Heart left ventricle (tissue), 16 donors: ENCODE measurements at regions not wholly inside any gene's neighbourhood (a gene's known extent, or its start where the extent isn't known, plus 50 kb on each side); places are given as distances from the start of the nearest gene placed in this dataset.

Source experiments
- ATAC-seq, 4 donors: fragments of 200-7000 bp; cut with Tn5 transposase; one replicate each; pipeline ENCODE4 v1.9.1; 2020 to 2022; ENCODE audit warnings: moderate library complexity in 4 of 4, mild to moderate bottlenecking in 3 of 4, moderate number of reproducible peaks in 1 of 4
- DNase-seq, 5 donors: peaks; one replicate each; pipeline ENCODE4 v3.0.0-alpha.2; 2020
- H3K27ac ChIP-seq, 12 donors: fragments of 200-600 bp; sonication (generic) in 4 of 12; one replicate each; pipeline versions ENCODE4 v1.5.0 to v1.8.0; 2016 to 2022; ENCODE audit warnings: mild to moderate bottlenecking in 2 of 12
- H3K27me3 ChIP-seq, 9 donors: fragments of 200-600 bp; sonication (generic) in 2 of 9; one replicate each; pipeline versions ENCODE4 v1.5.1 to v1.8.0; 2016 to 2022; ENCODE audit warnings: mild to moderate bottlenecking in 3 of 9
- H3K36me3 ChIP-seq, 9 donors: fragments of 200-600 bp; sonication (generic) in 2 of 9; one replicate each; pipeline versions ENCODE4 v1.5.0 to v1.8.0; 2018 to 2022; ENCODE audit warnings: mild to moderate bottlenecking in 2 of 9
- H3K4me1 ChIP-seq, 12 donors: fragments of 200-600 bp; sonication (generic) in 4 of 12; one replicate each; pipeline versions ENCODE4 v1.5.0 to v1.8.0; 2016 to 2022; ENCODE audit warnings: mild to moderate bottlenecking in 3 of 12
- H3K4me3 ChIP-seq, 12 donors: fragments of 200-600 bp; sonication (generic) in 4 of 12; one replicate each; pipeline versions ENCODE4 v1.5.0 to v1.8.0; 2017 to 2022; ENCODE audit warnings: mild to moderate bottlenecking in 9 of 12, moderate library complexity in 4 of 12
- H3K9me3 ChIP-seq, 12 donors: fragments of 200-600 bp; sonication (generic) in 4 of 12; one replicate each; pipeline versions ENCODE4 v1.5.0 to v1.8.0; 2016 to 2022; ENCODE audit warnings: mild to moderate bottlenecking in 1 of 12
- POLR2A ChIP-seq, 2 donors: fragments of 450-650 bp; IDR thresholded peaks; one replicate each; pipeline ENCODE4 v1.6.1; 2017; ENCODE audit warnings: antibody characterized with exemption in 2 of 2, mild to moderate bottlenecking in 2 of 2, moderate library complexity in 2 of 2
- WGBS, 4 donors: extraction: QIAGEN DNeasy Blood & Tissue Kit in 2 of 4; methylation state at CpG; one replicate each; pipeline versions ENCODE4 v1.1.5 to v1.1.7; 2013 to 2018; 5-methylcytosine and 5-hydroxymethylcytosine counted together
- intact Hi-C, 10 donors: fragments of 100-400 bp; cut with DNase I; formaldehyde crosslinking; loops; one replicate each; pipeline versions ENCODE4 v1.11.1 to v1.14.2; 2022
- TF ChIP-seq, protein P1 (sequence below), 12 donors: fragments of 200-600 bp; sonication (generic) in 4 of 12; IDR thresholded peaks; one replicate each; pipeline versions ENCODE4 v1.5.0 to v1.8.0; 2018 to 2022; ENCODE audit warnings: antibody characterized with exemption in 12 of 12, mild to moderate bottlenecking in 5 of 12
- donor health status: ischemic (EF 13 %, LVEDD 7.1; RV severe dilation, severe dysfunction).
- donor health status: healthy with polysubstance abuse.
- donor health status: DM: no; HTN: yes; CAD: no.
- donor health status: DM: no; HTN: no; CAD: no.
- donor health status: ischemic (EF 25% LVEDD 6.9; RV normal size, moderate dysfunction).
- donor health status: ischemic (EF 25% LVEDD 5.7; RV mildly dilated, moderate dysfunction).
- donor health status: healthy.
- donor health status: DM: yes; HTN: yes; CAD: no.
- donor health status: ischemic (EF 35%, LVEDD 5.7; RV mildly dilated, moderate dysfunction).
- donor health status: nonischemic (EF 11% LVEDD 7.7; RV severe dilation, severe dysfunction).
- donor health status: DM: yes; HTN: yes; CAD: no.
- donor health status: PGD.
- donor health status: ischemic (EF 29% LVEDD 5.4; RV normal size, mild dysfunction).
- donor health status: nonischemic (EF 23%, LVEDD 6.1; RV moderate dilation, normal function).

- TF ChIP-seq POLR2A (IDR thresholded peaks at IDR 0.05): no peak
- TF ChIP-seq, protein P1, sequence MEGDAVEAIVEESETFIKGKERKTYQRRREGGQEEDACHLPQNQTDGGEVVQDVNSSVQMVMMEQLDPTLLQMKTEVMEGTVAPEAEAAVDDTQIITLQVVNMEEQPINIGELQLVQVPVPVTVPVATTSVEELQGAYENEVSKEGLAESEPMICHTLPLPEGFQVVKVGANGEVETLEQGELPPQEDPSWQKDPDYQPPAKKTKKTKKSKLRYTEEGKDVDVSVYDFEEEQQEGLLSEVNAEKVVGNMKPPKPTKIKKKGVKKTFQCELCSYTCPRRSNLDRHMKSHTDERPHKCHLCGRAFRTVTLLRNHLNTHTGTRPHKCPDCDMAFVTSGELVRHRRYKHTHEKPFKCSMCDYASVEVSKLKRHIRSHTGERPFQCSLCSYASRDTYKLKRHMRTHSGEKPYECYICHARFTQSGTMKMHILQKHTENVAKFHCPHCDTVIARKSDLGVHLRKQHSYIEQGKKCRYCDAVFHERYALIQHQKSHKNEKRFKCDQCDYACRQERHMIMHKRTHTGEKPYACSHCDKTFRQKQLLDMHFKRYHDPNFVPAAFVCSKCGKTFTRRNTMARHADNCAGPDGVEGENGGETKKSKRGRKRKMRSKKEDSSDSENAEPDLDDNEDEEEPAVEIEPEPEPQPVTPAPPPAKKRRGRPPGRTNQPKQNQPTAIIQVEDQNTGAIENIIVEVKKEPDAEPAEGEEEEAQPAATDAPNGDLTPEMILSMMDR (IDR thresholded peaks at IDR 0.05): no peak
Observed at GRCh38 chr5:133712562-133712961, 100.2 kb upstream of the FSTL4 start.

DNA sequence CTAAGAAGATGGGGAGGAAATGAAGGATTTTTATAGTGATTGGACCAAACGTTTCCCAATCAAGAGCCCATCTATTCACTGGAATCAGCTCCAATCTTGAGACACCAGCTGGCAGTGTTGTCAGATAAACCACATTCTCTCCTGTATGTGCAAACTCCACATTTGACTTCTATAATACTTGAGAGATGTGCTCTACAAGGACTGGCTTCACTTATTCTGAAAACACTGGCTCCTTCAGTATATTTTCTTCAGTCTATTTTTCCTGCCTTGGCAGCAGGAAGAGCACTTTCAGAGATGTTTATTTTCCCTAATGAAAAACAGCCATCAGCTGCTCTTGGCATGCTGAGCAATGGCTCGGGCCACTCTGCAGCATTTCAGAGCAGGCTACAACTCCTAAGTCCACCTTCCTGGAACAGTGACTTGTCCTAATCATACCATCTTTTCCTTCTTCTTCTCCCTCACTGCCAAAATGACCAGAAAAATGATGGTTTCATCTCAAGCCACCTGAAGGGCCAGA lies 96.9 kb upstream of the FSTL4 start:
- no peaks in the 10 kb centered on the region for H3K36me3 ChIP-seq
- no peak overlapping the region for H3K4me3 ChIP-seq
- H3K27ac ChIP-seq: no peak overlapping the region
- TF ChIP-seq, protein P1 (IDR thresholded peaks at IDR 0.05): no peak
- TF ChIP-seq POLR2A (IDR thresholded peaks at IDR 0.05): no peak
- no peaks in the 10 kb centered on the region for H3K9me3 ChIP-seq
- peaks cover 0 to 4% (median 0%) of the 10 kb centered on the region in 12 donors for H3K4me1 ChIP-seq
- DNase-seq (no peak), ATAC-seq (no peak)
- H3K27me3 ChIP-seq: no peaks in the 10 kb centered on the region
- WGBS, 4 donors: 27 to 37% (median 35%) methylated on average over 2 of the region's 2 CpGs
- intact Hi-C loops: no loop called here

More at GRCh38 chr5:133712562-133712961, 100.2 kb upstream of the FSTL4 start:
- DNase-seq: no peak
- H3K36me3 ChIP-seq: no peaks in the 10 kb centered on the region
- WGBS, 4 donors: 67 to 82% (median 72%) methylated on average over 7 of the region's 7 CpGs
- ATAC-seq: no peak
- no peak overlapping the region for H3K4me3 ChIP-seq
- H3K4me1 ChIP-seq: peaks cover 0 to 4% (median 0%) of the 10 kb centered on the region in 12 donors
- no peaks in the 10 kb centered on the region for H3K9me3 ChIP-seq
- no peaks in the 10 kb centered on the region for H3K27me3 ChIP-seq
- no peak overlapping the region for H3K27ac ChIP-seq
- intact Hi-C loops: no loop called here

GRCh38 chr5:133708331-133708850 lies 96.0 kb upstream of the FSTL4 start:
- 53 to 70% (median 69%) methylated on average over 3 of the region's 3 CpGs for WGBS, 4 donors
- no peak for TF ChIP-seq POLR2A (IDR thresholded peaks at IDR 0.05)
- TF ChIP-seq, protein P1 (IDR thresholded peaks at IDR 0.05): no peak
- intact Hi-C loops: no loop called here

DNA sequence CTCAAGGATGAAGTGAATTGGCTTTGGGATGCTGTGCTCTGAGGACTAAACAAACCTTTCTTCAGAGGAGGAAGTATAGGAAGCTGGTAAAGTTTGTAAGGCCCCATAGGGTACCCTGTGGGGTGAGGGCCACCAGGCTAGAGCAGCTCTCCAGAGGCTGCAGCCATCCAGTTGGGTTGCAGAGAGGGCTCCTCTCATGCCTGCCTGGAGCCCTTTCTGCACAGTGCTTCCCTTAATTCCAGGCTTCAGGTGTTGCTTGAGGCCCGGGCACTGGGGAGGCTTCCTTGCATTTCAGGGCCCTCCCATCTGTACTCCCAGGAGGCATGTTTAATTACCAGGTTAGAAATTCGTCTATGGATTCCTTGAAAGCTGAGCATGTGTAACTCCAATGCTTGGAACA lies 95.3 kb upstream of the FSTL4 start:
- Histone ChIP-seq H3K4me3 (no peak overlapping the region), H3K27ac (no peak overlapping the region), H3K9me3 (no peaks in the 10 kb centered on the region), H3K27me3 (no peaks in the 10 kb centered on the region), H3K36me3 (no peaks in the 10 kb centered on the region), H3K4me1 (peaks cover 0 to 4% (median 0%) of the 10 kb centered on the region in 12 donors)
- 47 to 60% (median 53%) methylated on average over 2 of the region's 2 CpGs for WGBS, 4 donors
- TF ChIP-seq POLR2A (IDR thresholded peaks at IDR 0.05): no peak
- TF ChIP-seq, protein P1 (IDR thresholded peaks at IDR 0.05): no peak
- intact Hi-C loops: no loop called here
- ATAC-seq (no peak), DNase-seq (no peak)

More at GRCh38 chr5:133708331-133708850, 96.0 kb upstream of the FSTL4 start:
- ATAC-seq (no peak), DNase-seq (no peak)
- H3K4me3 ChIP-seq: no peak overlapping the region
- H3K9me3 ChIP-seq: no peaks in the 10 kb centered on the region
- H3K27me3 ChIP-seq: no peaks in the 10 kb centered on the region
- peaks cover 0 to 4% (median 0%) of the 10 kb centered on the region in 12 donors for H3K4me1 ChIP-seq
- no peaks in the 10 kb centered on the region for H3K36me3 ChIP-seq
- no peak overlapping the region for H3K27ac ChIP-seq
